GM12873 (cell line): ENCODE measurements at regions not wholly inside any gene's neighbourhood (a gene's known extent, or its start where the extent isn't known, plus 50 kb on each side); places are given as distances from the start of the nearest gene placed in this dataset.

Source experiments
- CTCF ChIP-seq: IDR thresholded peaks from 2 replicates; pipeline ENCODE4 v1.5.1; 2012; ENCODE audit warnings: low read depth, mild to moderate bottlenecking, moderate library complexity, low read length, control low read depth; ENCODE audit not compliant: insufficient read depth; ENCODE audit errors: missing control alignments

GRCh38 chr12:62127516-62127915, 132.7 kb upstream of the USP15 start:
- TF ChIP-seq CTCF: no peak

- TF ChIP-seq CTCF: no peak
Observed at GRCh38 chr12:62128175-62128975, 131.8 kb upstream of the USP15 start.

- TF ChIP-seq CTCF: no peak
Observed at GRCh38 chr12:62129291-62129690, 130.9 kb upstream of the USP15 start.

GRCh38 chr12:62130402-62130801, 129.8 kb upstream of the USP15 start:
- TF ChIP-seq CTCF: no peak

- TF ChIP-seq CTCF: no peak
Observed at GRCh38 chr12:62130834-62131552, 129.2 kb upstream of the USP15 start.

GRCh38 chr12:62133440-62133839, 126.8 kb upstream of the USP15 start:
- TF ChIP-seq CTCF: no peak

GRCh38 chr12:62135553-62136200, 124.5 kb upstream of the USP15 start:
- TF ChIP-seq CTCF: no peak
